Small intestine (tissue), 7 donors: ENCODE measurements at regions not wholly inside any gene's neighbourhood (a gene's known extent, or its start where the extent isn't known, plus 50 kb on each side); places are given as distances from the start of the nearest gene placed in this dataset.
"Not testable (repeated sequence)": the region's sequence is repeated elsewhere in the genome, so short reads cannot be mapped to it uniquely, and the experiment has no call there.

Experiments used
- DNase-seq, 2 donors: peaks; one replicate each; pipeline versions ENCODE4 v3.0.0 to v3.0.0-alpha.2; 2013
- FAIRE-seq: peaks from 2 replicates; lab custom pipeline; 2012; peaks lifted over from hg19 to GRCh38; lab: Jason Lieb, UNC
- H3K27ac ChIP-seq, 3 donors: one replicate each; pipeline ENCODE4 v1.5.1; 2013; ENCODE audit warnings: low read length in 2 of 3, mild to moderate bottlenecking in 2 of 3, control low read depth in 1 of 3, inconsistent platforms in 1 of 3, low read depth in 1 of 3, moderate library complexity in 1 of 3
- H3K27me3 ChIP-seq, 3 donors: one replicate each; pipeline ENCODE4 v1.6.1; 2013; ENCODE audit warnings: low read length in 3 of 3, inconsistent platforms in 1 of 3; ENCODE audit not compliant: control insufficient read depth in 3 of 3, insufficient read depth in 3 of 3
- H3K36me3 ChIP-seq, 3 donors: one replicate each; pipeline ENCODE4 v1.6.1; 2013; ENCODE audit warnings: low read length in 3 of 3, inconsistent platforms in 1 of 3, low read depth in 1 of 3, mild to moderate bottlenecking in 1 of 3, moderate library complexity in 1 of 3; ENCODE audit not compliant: control insufficient read depth in 3 of 3, insufficient read depth in 2 of 3
- H3K4me1 ChIP-seq, 3 donors: one replicate each; pipeline ENCODE4 v1.6.1; 2013; ENCODE audit warnings: low read length in 2 of 3, inconsistent platforms in 1 of 3, low read depth in 1 of 3, mild to moderate bottlenecking in 1 of 3, moderate library complexity in 1 of 3; ENCODE audit not compliant: control insufficient read depth in 3 of 3, insufficient read depth in 2 of 3
- H3K4me3 ChIP-seq, 3 donors: one replicate each; pipeline ENCODE4 v1.5.1; 2013; ENCODE audit warnings: low read length in 3 of 3, control low read depth in 1 of 3, inconsistent platforms in 1 of 3, low read depth in 1 of 3, mild to moderate bottlenecking in 1 of 3, moderate library complexity in 1 of 3
- H3K9me3 ChIP-seq, 2 donors: one replicate each; pipeline ENCODE4 v1.6.1; 2013; ENCODE audit warnings: low read depth in 1 of 2, low read length in 1 of 2; ENCODE audit not compliant: control insufficient read depth in 2 of 2, insufficient read depth in 1 of 2
- WGBS, 3 donors: extraction: QIAGEN DNeasy Blood & Tissue Kit; methylation state at CpG; one replicate each; pipeline ENCODE4 v1.1.7; 2013; 5-methylcytosine and 5-hydroxymethylcytosine counted together
- donor health status: healthy with polysubstance abuse.
- donor health status: control.
- donor health status: control.
- donor health status: Bipolar disorder and iron deficiency.
- donor health status: healthy.

GRCh38 chr10:52946486-52946885 lies 173.9 kb upstream of the MBL2 start:
- WGBS, 3 donors: 65 to 95% (median 83%) methylated on average over 5 of the region's 5 CpGs
- Histone ChIP-seq H3K9me3 (no peaks in the 10 kb centered on the region), H3K27me3 (no peaks in the 10 kb centered on the region), H3K27ac (no peak overlapping the region), H3K36me3 (no peaks in the 10 kb centered on the region), H3K4me1 (no peaks in the 10 kb centered on the region), H3K4me3 (no peak overlapping the region)
- DNase-seq: no peak
- FAIRE-seq: no peak

GRCh38 chr10:52945521-52945920 lies 172.9 kb upstream of the MBL2 start:
- H3K36me3 ChIP-seq, H3K4me1 ChIP-seq, H3K9me3 ChIP-seq, H3K27ac ChIP-seq, DNase-seq, H3K27me3 ChIP-seq, H3K4me3 ChIP-seq, FAIRE-seq: not testable (repeated sequence)
- 74 to 81% (median 77%) methylated on average over 4 of the region's 4 CpGs for WGBS, 3 donors

GRCh38 chr10:52940921-52941320 lies 168.3 kb upstream of the MBL2 start:
- no peak for DNase-seq
- H3K36me3 ChIP-seq: no peaks in the 10 kb centered on the region
- 88 to 92% (median 89%) methylated on average over 12 of the region's 12 CpGs for WGBS, 3 donors
- no peaks in the 10 kb centered on the region for H3K4me1 ChIP-seq
- FAIRE-seq: no peak
- H3K4me3 ChIP-seq: no peak overlapping the region
- H3K27me3 ChIP-seq: no peaks in the 10 kb centered on the region
- peaks cover 0 to 2% of the 10 kb centered on the region in 2 donors for H3K9me3 ChIP-seq
- H3K27ac ChIP-seq: no peak overlapping the region

- peaks cover 0 to 2% of the 10 kb centered on the region in 2 donors for H3K9me3 ChIP-seq
- WGBS, 3 donors: 89 to 93% (median 92%) methylated on average over 12 of the region's 12 CpGs
- no peaks in the 10 kb centered on the region for H3K36me3 ChIP-seq
- H3K27ac ChIP-seq: no peak overlapping the region
- FAIRE-seq (no peak), DNase-seq (no peak)
- no peaks in the 10 kb centered on the region for H3K27me3 ChIP-seq
- H3K4me1 ChIP-seq: no peaks in the 10 kb centered on the region
- H3K4me3 ChIP-seq: no peak overlapping the region
These were observed 167.3 kb upstream of the MBL2 start for GRCh38 chr10:52939894-52940293.

- no peak for DNase-seq
- no peak for FAIRE-seq
- H3K9me3 ChIP-seq: no peaks in the 10 kb centered on the region
- H3K36me3 ChIP-seq: no peaks in the 10 kb centered on the region
- H3K27me3 ChIP-seq: no peaks in the 10 kb centered on the region
- H3K4me3 ChIP-seq: no peak overlapping the region
- H3K27ac ChIP-seq: no peak overlapping the region
- H3K4me1 ChIP-seq: no peaks in the 10 kb centered on the region
- 73 to 76% (median 74%) methylated on average over 1 of the region's 1 CpG for WGBS, 3 donors
These were observed 161.2 kb upstream of the MBL2 start for GRCh38 chr10:52933748-52934147.

- H3K27me3 ChIP-seq: no peaks in the 10 kb centered on the region
- 90 to 94% (median 90%) methylated on average over 6 of the region's 6 CpGs for WGBS, 3 donors
- no peaks in the 10 kb centered on the region for H3K4me1 ChIP-seq
- no peaks in the 10 kb centered on the region for H3K36me3 ChIP-seq
- no peak overlapping the region for H3K4me3 ChIP-seq
- H3K9me3 ChIP-seq: no peaks in the 10 kb centered on the region
- H3K27ac ChIP-seq: no peak overlapping the region
- FAIRE-seq: no peak
- no peak for DNase-seq
These were observed 155.1 kb upstream of the MBL2 start for GRCh38 chr10:52927678-52928077.

GRCh38 chr10:52923520-52923919 lies 150.9 kb upstream of the MBL2 start:
- no peaks in the 10 kb centered on the region for H3K36me3 ChIP-seq
- DNase-seq (no peak), FAIRE-seq (no peak)
- 66 to 83% (median 70%) methylated on average over 5 of the region's 5 CpGs for WGBS, 3 donors
- H3K4me1 ChIP-seq: no peaks in the 10 kb centered on the region
- H3K27me3 ChIP-seq: no peaks in the 10 kb centered on the region
- H3K27ac ChIP-seq: no peak overlapping the region
- no peaks in the 10 kb centered on the region for H3K9me3 ChIP-seq
- H3K4me3 ChIP-seq: no peak overlapping the region

GRCh38 chr10:52918714-52919305 lies 146.2 kb upstream of the MBL2 start:
- no peaks in the 10 kb centered on the region for H3K4me1 ChIP-seq
- DNase-seq (no peak), FAIRE-seq (no peak)
- H3K9me3 ChIP-seq: no peaks in the 10 kb centered on the region
- no peak overlapping the region for H3K4me3 ChIP-seq
- no peaks in the 10 kb centered on the region for H3K27me3 ChIP-seq
- H3K27ac ChIP-seq: no peak overlapping the region
- no peaks in the 10 kb centered on the region for H3K36me3 ChIP-seq

GRCh38 chr10:52915391-52915790 lies 142.8 kb upstream of the MBL2 start:
- FAIRE-seq: no peak
- DNase-seq: no peak
- Histone ChIP-seq H3K4me3 (no peak overlapping the region), H3K27ac (no peak overlapping the region), H3K9me3 (no peaks in the 10 kb centered on the region), H3K27me3 (no peaks in the 10 kb centered on the region), H3K4me1 (no peaks in the 10 kb centered on the region), H3K36me3 (no peaks in the 10 kb centered on the region)
- WGBS, 3 donors: 86 to 94% (median 92%) methylated on average over 1 of the region's 1 CpG
